RPMI7951 (cell line): ENCODE measurements at regions not wholly inside any gene's neighbourhood (a gene's known extent, or its start where the extent isn't known, plus 50 kb on each side); places are given as distances from the start of the nearest gene placed in this dataset.

ENCODE experiments used
- DNase-seq: peaks from one replicate; pipeline ENCODE4 v3.0.0-alpha.2; 2012; ENCODE audit warnings: low read depth

GRCh38 chr2:76455910-76456309 is 745.2 kb upstream of the GCFC2 start:
- no peak for DNase-seq

- DNase-seq = no peak
Measured at GRCh38 chr2:76450024-76450475, 739.3 kb upstream of the GCFC2 start.

GRCh38 chr2:76448956-76449355 is 738.2 kb upstream of the GCFC2 start:
- no peak for DNase-seq

DNA sequence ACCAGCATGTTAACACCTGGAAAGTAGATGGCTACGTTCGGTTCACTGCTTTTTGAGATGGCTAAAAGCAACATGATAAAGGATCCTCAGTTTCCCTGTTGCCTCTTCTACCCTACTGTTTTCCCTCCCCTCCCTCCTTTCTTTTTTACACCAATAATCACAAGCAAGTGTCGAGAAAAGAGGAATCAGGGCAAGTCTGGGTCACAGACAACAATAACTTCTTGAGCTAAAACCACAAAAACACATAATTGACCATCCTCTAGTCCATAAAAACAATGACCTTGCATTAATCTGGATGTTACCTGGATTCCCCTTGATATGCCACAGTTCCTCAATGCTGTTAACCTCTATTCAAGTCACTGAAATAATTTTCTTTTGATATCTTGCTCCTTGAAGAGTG is 736.6 kb upstream of the GCFC2 start:
- no peak for DNase-seq

DNA sequence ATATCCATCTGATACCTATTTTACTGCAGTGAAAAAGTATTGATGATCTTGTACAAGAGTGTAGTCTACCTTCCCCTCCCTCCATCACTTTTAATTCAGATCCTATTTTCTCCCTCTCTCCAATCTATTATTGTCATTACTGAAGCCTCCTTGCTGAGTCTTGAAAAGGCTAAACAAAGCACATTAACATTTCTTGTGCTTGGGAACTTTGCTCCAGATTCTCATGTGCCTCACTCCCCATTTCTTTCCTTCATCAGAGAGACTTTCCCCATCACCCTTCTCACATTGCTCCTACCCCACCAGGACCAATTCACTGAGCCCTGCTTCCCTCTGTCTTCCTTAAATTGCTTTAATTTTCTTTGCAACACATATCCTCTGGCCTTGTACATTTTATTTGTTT is 736.2 kb upstream of the GCFC2 start:
- no peak for DNase-seq

GRCh38 chr2:76445880-76446279 is 735.2 kb upstream of the GCFC2 start:
- DNase-seq = no peak

GRCh38 chr2:76444732-76445131 is 734.0 kb upstream of the GCFC2 start:
- no peak for DNase-seq

GRCh38 chr2:76437564-76437963 is 726.8 kb upstream of the GCFC2 start:
- no peak for DNase-seq

- no peak for DNase-seq
Measured at GRCh38 chr2:76429374-76429773, 718.7 kb upstream of the GCFC2 start.

- peak; percentile 3 for DNase-seq
Measured at GRCh38 chr2:76427452-76427851, 716.7 kb upstream of the GCFC2 start.

DNA sequence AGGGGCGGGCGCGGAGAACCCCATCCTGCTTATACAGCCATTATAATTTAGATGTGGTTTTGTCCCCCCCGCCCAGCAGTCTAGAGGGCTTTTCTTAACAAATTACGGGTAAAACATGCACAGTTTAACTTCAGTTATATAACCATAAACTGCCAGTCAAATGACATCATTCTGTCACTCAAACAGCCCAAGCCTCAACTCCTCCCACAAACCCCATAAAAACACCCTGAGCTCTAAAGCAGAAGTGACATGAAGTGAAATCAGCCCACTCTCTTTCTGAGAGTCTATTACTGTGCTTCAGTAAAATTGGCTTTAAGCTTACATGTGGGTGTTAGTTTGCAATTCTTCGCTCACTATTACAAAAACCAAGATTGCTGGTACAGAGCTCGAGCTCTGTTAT is 705.1 kb upstream of the GCFC2 start:
- DNase-seq = no peak

DNA sequence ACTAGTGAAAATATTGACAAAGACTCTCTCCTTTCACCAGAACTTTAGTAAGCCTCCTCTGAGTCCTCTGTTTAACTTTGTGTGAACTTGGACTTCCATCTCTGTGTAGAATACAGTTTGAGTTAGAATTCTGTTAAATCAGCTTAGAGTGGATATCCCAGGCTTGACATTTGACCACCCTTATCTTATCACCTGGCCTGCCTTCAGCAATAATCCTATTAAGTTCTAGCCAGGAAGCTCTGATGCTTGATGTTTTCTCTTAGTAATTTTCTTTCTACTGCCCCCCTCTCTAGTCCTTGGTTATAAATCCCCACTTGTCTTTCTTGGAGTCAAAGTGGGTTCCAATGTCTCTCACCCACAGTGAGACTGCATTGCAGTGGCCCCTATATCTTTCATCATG is 702.7 kb upstream of the GCFC2 start:
- DNase-seq = no peak

DNA sequence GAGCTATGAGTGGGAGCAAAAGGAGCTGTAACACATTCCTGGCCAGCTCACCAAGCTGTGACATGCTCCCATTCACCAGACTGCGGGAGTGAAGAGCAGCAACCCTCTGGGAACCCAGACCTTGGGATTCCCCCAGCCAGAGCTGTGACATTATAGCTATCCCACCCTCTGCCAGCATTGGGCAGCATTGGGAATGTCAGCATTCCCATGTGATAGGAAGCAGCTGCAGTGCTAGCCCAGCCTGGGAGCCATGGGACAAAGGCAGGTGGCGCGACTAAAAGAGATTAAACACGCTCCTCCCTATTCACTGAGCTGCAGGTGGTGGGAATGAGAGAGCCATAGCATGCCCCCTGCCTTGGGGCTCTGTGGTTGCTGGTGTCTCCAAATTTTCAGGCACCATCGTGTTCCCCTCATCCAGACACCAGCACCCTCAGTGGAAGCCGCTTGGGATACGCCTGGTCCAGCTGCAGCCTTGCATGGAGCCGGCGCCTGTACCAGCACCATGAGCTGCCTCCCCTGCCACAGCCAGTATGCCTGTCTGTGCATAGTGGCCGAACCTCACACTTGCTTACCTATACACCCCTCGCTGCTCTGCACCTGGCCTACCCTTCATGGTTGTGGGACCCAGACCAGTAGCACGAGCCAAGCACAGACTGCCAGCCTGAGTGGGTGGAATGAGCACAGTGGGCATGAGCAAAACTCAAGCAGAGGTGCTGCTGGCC is 695.6 kb upstream of the GCFC2 start:
- DNase-seq = no peak

- DNase-seq = no peak
Measured at GRCh38 chr2:76393356-76393755, 682.6 kb upstream of the GCFC2 start.

GRCh38 chr2:76391678-76392077 is 681.0 kb upstream of the GCFC2 start:
- DNase-seq = no peak

DNA sequence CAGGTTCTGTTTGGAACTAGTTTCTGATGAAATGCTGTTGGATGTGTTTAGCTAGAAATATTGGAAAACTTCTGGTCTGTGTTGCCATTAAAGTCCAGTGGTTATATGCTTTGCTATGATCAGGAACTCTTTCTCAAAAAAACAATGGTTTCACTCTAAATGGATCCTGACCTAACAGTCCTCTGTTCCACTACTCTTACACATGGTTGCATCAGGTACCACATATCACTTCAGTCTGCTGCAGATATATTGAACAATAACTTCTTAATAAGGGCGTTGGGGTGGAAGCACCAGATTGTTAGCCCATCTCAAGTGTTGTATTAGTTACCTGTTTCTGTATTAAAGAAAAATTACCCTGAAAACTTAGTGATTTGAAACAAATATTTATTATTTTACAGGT is 676.6 kb upstream of the GCFC2 start:
- DNase-seq = no peak

DNA sequence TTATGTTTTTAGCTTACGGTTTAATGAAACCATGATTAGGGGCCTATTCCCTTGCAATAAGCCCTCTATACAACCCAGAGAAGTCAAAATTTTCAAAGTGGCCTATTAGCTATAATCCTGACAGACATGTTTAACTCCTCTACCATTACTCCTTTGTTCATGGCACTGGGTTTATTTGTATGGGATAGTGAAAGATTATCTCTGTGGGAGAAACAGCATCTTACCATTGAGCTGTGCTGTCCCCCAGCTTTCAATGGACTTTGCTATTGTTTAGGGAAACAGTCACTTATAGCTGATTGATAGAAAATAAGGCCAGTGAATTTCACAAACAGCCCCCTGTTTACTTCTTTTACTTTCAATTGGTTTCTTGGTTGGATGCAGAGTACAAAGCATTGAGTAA is 675.2 kb upstream of the GCFC2 start:
- DNase-seq = no peak

GRCh38 chr2:76381624-76382023 is 670.9 kb upstream of the GCFC2 start:
- no peak for DNase-seq

DNA sequence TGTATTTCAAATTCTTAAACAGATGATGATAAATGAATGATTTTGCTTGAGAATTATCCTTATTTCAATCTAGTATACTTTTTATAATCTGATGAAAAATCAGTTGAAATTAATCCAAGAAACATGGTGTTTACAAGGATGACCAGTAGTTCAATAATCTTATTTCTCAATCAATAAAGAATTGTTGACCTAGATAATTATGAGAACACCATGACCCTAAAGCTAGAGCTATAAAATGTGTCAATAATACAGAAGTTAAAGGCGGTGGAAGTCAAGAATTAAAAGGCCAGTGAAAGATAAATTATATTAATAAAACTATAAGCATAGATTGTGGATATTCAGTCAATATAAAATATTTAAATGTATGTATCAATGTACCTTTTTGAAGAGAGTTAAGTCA is 667.4 kb upstream of the GCFC2 start:
- no peak for DNase-seq

- DNase-seq = no peak
Measured at GRCh38 chr2:76341439-76341838, 630.7 kb upstream of the GCFC2 start.

GRCh38 chr2:76332871-76333270 is 622.2 kb upstream of the GCFC2 start:
- no peak for DNase-seq

DNA sequence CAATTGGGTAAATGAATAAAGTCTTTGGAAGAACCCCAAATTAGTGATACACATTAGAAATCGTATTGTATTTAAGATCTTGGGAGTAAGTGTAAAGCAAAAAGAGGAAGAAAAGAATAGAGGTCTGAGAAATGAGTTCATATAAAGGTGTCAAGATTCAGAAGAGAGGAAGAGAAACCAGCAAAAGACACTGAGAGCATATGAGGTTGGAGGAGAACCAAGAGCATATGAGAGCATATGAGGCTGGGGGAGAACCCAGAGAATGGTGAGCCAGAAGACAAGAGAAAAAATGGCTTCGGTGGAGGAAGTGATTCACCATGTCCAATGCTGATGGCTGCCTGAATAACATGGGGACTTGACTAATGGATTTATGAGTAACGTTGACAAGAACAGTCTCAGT is 620.1 kb upstream of the GCFC2 start:
- no peak for DNase-seq

DNA sequence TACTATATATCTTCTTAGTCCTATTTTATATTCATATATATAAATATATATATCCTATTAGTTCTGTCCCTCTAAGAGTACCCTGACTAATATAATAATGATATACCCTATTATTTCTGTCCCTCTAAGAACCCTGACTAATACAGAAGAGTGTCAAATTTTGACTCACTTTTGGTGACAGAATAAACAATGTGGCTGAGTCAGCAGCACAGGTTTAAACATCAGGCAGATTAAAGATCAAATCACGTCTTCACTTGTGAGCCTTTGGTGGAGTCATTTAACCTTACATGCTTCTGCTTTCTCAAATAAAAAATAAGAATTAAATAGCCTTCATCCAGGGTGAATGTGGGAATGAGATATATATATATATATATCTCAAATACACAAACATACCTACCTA is 615.9 kb upstream of the GCFC2 start:
- DNase-seq = no peak

GRCh38 chr2:76323381-76323780 is 612.7 kb upstream of the GCFC2 start:
- no peak for DNase-seq
